Stimulated activated CD4-positive, alpha-beta T cell treated with anti-CD3 and anti-CD28 coated beads, Interleukin-2, amount 100 ng/mL, for 48 hours (primary cell): ENCODE measurements at regions not wholly inside any gene's neighbourhood (a gene's known extent, or its start where the extent isn't known, plus 50 kb on each side); places are given as distances from the start of the nearest gene placed in this dataset.

Experiments used
- DNase-seq, 2 donors: peaks; one replicate each; pipeline ENCODE4 v3.0.0-alpha.2; 2020

DNA sequence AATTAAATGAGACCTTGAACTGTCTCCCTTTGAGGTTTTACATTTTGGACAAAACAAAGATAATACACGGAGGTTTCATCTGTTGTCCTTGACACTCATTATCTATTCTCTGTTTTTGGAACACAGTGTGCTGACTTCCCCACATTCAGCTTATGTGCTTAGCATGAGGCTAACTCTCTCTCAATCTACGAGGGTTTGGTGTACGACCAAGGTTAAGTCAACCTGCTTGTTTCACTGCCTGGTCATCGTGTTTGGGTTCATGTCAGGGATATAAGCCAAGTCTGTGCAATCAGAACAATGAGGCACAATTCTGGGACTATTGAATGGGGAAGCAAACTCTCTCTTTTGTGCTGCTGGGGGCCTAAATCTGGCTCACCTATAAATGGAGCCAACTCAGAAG lies 328.5 kb upstream of the USP25 start:
- DNase-seq: no peak

DNA sequence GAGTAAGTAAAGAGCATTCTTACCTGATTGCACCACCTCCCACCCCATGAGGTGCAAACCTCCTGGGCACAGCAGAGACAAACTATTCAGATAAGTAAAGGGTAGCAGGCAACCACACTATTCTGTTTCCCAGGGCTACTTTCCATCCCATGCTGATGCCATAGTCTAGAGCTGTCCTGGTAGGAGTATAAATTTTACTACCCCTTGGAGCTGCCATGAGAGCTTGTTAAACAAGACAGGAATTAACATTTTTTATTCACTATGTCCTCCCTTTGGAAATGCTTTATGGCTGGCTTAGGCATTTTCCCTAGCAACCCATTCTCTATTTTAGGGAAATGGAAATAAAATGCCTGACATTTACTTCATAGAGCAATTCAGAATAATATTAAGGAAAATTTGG lies 324.6 kb upstream of the USP25 start:
- DNase-seq: no peak

DNA sequence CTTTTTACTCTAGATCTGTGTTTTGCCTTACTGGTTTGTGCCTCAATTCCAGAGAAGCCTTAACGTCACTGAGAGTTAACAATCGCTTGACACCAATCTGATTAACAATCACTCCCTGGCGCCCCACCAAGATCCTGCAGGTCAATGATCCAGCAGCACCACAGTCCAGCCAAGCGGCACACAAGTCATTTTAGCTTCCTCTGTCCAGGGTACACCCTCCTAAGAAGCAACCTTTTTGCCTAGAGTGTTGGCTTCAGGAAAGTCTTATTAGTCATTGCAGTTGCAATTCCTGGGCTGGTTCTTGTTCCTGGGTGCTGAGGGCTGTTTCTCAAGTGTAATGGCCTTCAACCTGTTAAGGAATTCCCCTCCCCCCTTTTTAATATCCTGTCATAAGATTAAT lies 323.0 kb upstream of the USP25 start:
- DNase-seq: no peak

DNA sequence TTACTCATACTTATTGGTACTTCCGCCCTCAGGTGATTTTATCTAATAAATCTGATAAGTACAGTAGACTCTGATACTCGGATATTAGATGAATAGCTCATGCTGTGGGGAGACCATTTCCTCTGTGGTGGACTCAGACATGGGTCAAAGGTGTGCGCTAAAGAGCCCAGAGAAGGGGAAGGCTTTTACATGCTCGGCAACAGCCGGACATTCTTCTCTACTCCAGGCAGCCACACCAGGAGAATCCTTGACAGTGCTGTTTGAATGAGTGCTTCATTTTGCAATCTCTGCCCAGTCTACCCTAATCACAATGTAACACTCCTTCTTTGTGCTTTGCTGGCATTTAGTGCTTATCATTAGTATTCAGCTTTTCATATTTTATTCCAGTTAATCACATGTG lies 322.2 kb upstream of the USP25 start:
- no peak for DNase-seq

DNA sequence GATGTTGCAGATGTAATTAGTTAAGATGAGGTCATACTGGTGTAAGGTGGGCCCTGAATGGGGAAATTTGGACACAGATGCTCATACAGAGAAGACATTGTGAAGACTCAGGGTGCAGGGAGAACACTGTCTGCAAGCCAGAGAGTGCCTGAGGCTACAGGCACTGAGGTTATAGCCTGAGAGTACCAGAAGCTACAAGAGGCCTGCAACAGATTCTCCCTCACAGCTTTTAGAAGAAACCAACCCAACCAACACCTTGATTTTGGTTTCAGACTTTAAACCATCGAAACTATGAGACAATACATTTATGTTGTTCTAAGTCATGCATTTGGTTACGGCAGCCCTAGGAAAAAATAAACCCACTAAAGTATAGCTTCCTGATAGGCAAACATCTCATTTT lies 321.7 kb upstream of the USP25 start:
- DNase-seq: no peak

DNA sequence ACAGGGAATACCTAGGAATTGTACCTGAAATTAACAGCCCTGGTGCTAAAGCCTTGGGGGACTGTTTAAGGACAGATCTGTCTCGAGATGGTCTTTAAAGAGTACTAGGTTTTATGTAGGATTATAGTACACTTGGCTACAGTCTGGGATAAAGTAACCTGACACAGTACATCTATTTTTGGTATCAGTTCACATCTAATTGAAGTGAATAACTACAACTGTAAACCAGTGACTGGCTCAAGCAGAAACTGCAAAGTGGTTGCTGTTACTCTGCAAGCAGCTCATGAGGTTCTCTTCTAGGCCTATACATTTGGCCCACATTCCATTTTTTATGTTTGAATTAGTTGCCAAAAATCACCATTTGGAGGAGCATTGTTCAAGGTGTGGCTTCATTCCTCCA lies 320.8 kb upstream of the USP25 start:
- no peak for DNase-seq

DNA sequence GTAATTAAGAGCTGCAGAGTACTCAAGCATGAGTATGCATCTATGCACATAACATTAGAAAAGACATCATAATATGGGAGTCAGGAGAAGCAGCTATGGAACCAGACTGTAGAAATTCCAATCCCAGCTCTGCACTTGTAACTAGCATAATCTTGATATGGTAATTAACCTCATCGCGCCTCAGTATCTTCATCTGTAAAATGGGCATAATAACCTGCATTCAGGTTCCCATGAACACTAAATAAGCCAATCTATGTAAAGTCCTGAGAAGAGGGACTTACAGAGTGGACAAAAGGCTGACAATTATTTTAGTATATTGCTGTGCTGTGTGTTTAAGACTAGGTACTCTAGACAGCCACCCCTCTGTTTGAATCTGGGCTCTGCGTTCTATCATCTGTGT lies 318.9 kb upstream of the USP25 start:
- DNase-seq: no peak

DNA sequence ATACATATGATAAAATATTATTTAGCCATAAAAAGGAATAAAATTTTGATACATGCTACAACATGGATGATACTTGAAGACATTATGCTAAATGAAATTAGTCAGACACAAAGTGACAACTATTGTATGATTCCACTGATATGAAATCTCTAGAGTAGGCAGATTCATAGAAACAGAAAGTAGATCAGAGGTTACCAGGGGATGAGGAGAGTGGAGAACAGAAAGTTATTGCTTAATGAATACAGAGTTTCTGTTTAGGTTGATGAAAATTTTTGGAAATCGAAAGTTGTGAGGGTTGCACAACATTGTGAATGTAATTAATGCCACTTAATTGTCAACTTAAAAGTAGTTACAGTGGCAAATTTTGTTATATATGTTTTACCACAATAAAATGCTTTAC lies 315.7 kb upstream of the USP25 start:
- no peak for DNase-seq

DNA sequence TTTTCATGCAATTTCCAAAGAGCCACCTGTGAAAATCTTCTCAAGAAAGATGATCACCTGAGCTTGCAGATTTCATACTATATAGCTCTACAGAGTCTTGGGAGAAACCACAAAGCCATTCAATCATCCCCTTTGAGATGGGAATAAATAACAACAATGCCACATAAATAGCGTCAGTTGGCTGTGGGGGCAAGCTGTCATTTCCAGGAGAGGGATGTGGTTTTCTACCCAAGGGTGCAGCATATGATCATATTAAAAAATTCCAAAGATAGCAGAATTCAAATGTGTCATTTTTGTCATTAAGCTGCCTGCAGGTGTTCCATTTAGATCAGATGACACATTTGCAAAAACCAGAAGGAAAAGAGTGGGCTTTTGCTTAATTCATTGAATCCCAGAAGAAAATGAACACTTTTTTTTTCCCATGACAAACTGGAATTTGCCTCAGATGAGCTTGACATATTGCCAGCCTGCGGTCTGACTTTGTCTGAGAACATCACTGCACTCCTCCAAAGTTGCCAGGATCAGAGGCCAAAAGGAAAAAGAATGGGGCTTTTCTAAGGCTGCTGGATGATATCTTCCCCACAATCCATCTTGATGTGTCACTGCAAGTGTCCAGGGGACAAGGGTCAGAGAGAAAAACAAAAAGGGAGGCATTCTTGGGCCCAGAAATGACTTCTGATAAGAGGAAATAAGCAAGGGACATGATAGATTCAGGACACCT lies 314.1 kb upstream of the USP25 start:
- DNase-seq: no peak

DNA sequence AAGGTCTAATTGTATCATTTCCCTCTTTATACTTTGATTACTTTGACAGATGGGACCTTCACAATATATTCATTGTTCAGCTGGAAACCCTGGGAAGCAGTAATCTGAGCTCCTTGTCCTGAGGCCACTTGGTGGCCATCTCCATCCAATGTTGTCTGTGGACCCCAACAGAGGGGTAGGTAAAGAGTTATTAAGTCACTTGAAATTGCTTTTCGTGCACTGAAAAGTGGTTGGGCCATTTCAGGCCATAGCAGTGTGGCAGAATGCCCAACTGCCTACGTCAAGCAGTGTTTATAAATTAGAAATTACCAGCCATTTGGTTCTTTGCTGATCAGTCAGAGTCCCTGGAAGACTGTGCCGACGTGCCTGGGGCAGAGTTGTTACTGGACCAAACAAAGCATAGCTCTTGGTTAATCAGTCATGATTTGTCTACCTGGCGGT lies 308.3 kb upstream of the USP25 start:
- no peak for DNase-seq

DNA sequence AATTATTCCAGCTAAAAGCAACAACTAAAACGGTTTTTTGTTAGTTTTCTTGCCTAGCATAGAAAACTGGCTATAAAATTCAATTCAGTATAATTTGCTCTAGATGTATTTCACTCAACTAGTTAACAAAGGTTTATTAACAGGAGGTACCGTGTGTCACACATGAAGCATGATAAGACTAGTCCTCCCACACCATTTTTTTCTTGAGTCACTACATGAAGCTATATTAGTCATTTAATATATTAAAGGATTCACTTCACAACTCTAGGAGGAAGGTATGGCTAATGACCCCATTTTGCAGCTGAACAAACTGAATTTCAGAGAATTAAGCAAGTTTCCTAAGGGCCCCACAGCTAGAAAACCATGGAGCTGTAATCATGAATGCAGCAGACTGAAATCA lies 307.8 kb upstream of the USP25 start:
- DNase-seq: no peak

DNA sequence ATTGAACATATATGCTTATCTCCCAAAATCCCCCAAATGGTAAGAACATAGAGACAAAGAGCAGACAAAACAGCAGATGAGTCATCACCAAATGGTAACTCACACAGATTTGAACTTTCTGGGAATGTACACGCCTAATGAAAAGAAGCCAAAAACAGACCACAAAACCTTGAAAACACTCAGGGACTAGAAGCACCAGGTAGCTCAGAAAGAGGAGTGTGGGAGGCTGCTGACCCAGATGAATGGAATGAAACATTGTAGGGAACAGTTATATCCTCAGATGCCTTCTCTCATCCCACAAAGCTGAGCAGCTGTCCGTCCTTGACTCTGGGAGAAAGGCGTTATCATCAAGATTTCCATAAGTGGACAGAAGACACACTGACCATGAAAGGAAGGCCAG lies 307.0 kb upstream of the USP25 start:
- DNase-seq: no peak

DNA sequence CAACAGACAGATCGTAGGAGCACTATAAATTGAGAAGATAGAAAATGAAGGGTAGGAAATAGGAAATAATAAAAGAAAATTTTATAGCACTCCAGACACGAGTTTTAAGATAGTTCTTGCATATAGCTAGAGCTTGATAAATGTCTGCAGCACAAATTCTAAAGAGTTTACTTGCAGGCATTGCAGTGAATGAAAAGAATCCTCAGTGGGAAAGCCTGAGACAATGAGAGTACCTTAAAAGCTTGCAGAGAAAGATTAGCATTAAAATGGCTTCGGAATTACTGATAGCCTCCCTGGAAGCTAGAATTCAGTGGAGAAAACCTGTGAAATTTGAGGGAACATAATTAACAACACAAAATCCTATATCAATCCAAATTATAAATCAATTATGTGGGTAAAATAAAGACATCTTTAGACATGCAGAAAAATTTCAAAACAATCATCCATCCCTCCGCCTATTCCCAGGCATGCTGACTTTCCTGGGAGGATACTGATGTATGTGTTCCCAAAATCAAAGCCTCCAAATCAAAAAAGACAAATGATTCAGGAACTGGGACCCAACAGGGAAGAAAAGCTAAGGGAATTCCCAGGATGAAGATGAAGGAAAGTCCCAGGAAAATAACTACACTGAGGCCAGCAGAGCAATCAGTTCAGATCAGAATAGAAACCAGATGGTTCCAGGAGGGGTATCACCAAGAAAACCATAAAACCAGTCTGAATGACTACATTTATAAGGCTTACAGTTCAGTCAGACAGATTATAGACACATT lies 305.9 kb upstream of the USP25 start:
- no peak for DNase-seq

DNA sequence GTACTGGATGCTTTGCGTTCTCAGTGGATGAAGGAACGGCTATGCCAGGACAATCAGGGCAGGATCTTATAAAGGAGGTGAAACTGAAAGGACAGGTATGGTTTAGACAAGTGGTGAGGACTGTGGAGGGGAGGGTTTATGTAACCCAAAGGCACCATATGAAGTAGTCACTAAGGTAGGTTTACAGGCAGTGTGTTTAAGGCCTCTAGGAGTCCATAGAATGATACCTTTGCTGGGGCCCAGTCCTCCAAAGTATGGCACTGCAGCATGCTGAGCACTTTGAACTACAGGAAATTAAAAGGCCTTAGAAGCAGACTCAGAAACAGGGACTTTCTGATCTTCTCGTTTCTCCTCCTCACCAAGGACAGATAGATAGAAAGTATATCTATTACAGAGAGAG lies 304.7 kb upstream of the USP25 start:
- DNase-seq: no peak

DNA sequence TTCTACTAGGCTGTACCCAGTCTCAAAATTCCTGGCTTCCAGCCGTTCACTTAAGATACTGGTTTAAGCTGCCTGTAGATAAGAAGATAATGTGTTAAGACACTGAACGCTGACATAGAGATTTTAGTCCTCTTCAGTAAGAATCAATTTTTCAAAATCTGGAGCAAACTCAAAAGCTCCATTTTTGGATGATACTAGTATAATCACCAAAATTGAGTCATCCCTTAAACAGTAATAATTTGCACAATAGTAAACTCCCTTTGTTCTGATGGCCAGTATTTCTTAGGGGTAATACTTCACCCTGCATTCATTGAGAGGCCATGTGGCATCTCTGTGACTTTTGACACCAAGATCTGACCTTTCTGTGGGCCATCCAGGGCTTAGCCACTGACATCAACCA lies 299.8 kb upstream of the USP25 start:
- no peak for DNase-seq

DNA sequence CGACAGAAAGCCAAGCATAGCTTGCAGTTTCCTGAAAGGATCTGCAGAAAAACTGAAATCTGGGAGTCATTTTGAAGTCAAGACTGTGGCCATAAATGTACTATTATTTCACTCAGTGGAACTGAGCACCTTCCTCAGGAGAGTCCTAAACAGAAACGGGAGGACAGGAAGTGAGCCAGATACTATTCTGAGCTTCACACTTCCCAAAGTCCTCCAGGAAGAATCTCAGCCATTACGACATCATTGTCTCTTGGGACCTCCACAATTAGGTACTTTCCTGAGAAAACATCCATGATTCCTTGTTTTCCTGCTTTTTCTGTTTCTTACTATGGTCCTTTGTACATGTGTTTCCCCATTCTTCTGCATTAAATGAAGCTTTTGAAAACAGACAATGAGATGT lies 299.2 kb upstream of the USP25 start:
- no peak for DNase-seq

DNA sequence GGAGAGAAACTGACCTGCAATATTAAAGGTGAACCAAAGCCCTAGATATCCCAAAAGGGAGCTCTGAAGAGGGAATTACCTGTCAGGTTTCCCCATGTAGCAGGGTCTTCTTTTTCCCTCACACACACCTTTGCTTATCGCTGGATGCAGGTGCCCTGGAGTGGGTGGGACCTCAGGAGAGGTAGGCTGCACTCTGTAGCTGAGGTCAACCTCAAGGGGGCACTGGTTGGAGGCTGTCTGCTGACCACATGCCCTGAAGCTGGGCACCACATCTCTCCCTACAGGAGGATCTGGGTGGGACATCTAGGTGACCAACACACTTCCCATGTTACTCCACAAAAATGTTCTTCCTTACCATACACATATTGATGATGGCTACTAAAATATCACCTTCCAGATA lies 298.7 kb upstream of the USP25 start:
- no peak for DNase-seq

DNA sequence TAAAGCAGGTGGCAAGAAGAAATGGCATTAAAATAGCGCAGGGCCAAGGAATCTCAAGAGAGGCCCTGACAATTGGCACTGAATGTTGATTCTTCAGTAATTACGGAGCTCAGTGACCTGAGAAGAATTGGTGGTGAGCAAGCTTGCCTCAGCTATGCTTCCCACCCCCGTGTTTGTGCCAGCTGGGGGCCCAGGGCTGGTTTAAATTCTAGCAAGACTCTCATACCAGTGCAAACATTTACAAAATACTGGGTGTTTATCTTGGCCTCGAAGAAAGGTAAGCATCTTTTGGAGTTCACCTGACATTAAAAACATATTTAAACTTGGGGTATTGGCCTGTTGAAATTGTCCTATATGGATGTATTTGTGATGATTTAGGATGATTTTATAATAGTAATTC lies 296.7 kb upstream of the USP25 start:
- no peak for DNase-seq

DNA sequence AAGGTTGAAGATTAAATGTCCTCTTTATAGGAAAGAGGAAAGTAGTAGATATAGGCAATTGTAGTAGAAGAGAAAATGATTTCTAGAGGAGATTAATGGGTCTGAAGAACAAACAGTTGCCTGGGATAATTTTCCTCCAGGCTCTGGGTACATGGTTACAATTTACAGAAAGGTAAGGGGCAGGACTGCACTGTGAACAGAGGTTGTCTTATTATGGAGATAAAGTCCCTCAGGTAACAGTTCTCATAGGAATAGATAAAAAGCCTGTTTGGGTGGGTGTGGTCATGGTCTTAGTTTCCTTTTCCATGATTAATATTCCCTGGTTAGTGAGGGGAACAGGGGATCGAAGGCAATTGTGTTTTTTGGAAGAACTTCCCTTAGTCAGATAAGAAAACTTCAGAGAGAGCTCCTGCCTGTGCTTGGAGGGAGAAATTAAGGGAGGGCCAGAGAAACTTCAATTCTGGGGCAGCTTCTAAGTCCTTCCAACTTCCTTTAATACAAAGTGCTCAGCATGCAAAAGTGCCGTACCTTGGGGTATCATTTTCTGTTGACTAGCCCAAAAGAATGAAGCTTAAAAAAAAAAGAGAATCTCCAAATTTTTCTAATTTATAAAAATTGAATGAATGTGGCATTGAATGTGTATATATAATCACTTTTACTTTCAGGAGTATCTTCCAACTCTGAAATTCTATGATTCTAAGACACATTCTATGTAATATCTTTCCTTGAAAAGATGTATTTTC lies 295.4 kb upstream of the USP25 start:
- no peak for DNase-seq

DNA sequence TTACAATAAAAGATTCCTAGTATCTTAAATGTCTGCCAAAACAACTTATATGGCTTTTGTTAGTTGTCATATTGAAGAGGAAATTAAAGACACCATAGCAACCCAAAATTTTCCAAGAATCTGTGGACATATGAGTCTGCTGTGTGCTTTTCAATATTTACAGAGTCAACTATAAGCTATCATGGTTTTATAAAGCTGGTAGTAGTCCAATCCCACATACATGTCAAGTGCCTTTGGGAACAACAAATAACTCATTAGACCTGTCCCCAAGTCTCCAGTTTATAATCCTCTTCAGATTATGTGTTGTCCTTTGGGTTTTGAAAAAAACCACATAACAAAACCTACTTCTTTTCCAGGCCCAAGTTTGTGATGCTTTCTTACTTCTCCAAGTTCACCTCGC lies 293.8 kb upstream of the USP25 start:
- DNase-seq: no peak

DNA sequence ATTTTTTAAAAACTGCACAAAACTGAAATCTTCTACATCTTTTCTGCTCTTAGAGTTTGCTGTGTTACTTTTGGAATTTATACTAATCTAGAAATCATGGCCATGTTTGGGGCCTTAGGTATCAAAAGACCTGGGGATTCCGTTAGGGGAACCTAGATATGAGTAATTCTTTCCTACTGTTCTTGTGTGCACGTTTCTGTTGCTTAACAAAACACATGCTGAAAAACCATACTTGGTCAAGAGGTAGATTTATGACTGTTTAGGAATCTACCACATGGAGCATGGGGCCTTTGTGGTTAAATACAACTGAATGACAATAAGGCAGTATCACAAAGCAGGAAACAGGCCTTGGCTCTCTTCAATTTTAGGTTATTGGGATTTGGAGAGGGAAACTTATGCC lies 291.9 kb upstream of the USP25 start:
- DNase-seq: no peak

DNA sequence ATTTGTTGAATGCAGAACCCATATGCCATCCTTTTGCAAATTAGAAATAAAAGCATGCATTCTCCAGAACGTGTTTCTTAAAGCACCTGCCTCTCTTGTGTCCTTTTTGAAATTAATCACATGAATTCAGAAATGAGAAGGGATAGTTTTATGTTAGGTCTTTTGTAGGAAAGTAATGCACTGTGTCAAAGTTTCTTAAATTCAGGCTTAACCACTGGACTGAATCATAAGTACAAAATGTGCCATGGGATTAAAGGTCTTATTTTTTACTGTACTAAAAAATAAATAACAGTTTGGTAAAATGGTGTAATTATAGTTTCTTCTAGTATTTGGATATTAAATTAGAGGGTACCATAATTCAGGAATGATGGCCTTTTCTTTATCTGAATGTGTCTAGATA lies 290.1 kb upstream of the USP25 start:
- DNase-seq: no peak

DNA sequence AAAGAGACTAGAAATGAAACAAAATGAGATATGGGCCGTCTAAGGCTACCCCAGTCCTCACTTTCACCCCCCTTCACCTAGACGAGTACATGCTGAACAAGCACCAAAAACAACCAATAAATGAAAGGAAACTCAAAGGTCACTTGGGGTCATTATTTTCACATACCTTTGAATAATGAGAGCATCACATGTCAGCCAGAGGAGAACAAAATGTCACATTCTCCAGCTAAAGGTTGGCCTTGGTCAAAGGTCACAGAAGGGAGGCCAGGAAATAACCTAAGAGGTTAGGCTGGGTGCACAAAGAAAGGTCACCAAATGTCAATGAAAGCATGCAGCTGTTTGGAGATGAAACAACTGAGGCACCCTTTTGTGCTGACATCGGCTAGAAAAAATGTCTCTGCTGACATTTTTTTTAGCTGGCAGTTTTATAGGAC lies 288.7 kb upstream of the USP25 start:
- no peak for DNase-seq

DNA sequence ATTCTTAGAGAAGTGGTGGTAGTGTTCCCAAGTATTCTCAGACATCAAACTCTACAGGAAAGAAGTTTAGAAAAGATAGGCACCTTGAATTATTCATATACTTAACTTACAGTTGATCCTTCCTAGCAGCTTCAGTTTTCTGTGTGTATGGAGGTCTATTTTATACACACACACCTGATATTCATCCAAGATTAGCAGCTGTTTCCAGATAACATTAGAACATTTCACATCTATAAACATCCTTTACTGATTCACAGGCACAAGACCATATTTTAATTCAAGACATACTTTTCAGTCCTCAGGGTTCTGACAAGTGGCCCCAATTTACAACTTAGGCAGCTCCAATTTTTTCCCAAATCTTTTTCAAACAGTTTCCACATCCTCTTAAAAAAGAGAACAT lies 287.8 kb upstream of the USP25 start:
- DNase-seq: no peak
